ENCODE measurements at regions not wholly inside any gene's neighbourhood (a gene's known extent, or its start where the extent isn't known, plus 50 kb on each side); places are given as distances from the start of the nearest gene placed in this dataset.
"Not testable (repeated sequence)": the region's sequence is repeated elsewhere in the genome, so short reads cannot be mapped to it uniquely, and the experiment has no call there.

DNA sequence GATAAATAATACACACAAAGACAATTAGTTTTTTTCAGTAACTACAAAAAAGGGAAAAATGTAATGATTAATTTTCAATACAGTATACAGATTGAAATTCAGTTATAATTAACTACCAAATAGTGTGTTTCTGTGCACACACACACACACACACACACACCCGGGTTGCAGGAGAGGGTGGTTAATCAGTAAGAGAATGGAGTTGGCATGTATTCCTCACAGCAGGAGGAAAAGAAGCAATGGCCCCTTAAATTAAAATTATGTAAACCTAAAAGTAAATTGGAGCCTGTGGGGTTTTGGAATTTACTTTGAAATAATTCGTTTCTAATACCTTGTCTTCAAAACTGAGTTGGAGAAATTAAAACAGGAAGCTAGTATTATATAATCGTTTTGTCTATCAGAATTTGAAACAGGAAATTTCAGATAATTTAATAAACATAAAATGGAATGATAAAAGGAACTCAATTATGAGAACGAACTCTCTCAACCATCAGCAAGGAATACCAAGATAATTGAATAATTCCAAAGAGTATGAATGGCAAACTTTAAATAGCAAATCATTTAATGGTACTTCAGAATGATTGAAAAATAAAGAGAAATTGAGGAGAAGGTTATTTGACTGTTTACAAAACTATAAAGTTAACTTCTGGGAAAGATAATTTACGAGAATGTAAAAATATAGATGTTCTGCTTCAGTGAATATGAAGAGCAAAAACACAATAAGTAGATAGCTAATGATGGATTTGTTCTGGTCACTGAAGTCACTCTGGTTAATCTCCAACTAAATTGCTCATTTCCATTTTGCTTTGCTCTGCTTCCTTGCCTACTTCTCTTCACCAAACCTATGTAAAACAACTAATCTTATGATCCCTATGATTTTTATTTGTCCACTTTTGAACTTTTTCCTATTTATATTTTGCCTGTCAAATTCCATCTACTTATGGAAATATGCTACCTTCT, 547.9 kb upstream of the ZP4 start:
- TF ChIP-seq, protein P1, sequence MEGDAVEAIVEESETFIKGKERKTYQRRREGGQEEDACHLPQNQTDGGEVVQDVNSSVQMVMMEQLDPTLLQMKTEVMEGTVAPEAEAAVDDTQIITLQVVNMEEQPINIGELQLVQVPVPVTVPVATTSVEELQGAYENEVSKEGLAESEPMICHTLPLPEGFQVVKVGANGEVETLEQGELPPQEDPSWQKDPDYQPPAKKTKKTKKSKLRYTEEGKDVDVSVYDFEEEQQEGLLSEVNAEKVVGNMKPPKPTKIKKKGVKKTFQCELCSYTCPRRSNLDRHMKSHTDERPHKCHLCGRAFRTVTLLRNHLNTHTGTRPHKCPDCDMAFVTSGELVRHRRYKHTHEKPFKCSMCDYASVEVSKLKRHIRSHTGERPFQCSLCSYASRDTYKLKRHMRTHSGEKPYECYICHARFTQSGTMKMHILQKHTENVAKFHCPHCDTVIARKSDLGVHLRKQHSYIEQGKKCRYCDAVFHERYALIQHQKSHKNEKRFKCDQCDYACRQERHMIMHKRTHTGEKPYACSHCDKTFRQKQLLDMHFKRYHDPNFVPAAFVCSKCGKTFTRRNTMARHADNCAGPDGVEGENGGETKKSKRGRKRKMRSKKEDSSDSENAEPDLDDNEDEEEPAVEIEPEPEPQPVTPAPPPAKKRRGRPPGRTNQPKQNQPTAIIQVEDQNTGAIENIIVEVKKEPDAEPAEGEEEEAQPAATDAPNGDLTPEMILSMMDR (IDR thresholded peaks at IDR 0.05; ENCODE audit: low read depth, low read length, missing control alignments) = no peak
- no peak for DNase-seq (ENCODE audit: low read depth)
- in situ Hi-C loops (cut with HindIII; ENCODE audit: low sequenced_read_pairs) = no loop called here
- no peak overlapping the region for H3K4me3 ChIP-seq (ENCODE audit: low read depth, low read length)

DNA sequence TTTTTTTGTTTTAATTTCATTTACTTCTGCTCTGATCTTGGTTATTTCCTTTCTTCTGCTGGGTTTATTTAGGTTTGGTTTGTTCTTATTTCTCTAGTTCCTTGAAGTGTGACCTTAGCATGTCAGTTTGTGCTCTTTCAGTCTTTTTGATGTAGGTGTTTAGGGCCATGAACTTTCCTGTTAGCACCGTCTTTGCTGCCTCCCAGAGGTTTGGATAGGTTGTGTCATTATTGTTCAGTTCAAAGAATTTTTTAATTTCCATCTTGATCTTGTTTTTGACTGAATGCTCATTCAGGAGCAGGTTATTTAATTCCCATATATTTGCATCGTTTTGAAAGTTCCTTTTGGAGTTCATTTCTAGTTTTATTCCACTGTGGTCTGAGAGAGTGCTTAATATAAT, 539.0 kb upstream of the ZP4 start:
- TF ChIP-seq, protein P1 (IDR thresholded peaks at IDR 0.05; ENCODE audit: low read depth, low read length, missing control alignments) = peak; percentile 4
- in situ Hi-C loops (cut with HindIII; ENCODE audit: low sequenced_read_pairs); H3K4me3 ChIP-seq (ENCODE audit: low read depth, low read length); DNase-seq (ENCODE audit: low read depth): not testable (repeated sequence)

DNA sequence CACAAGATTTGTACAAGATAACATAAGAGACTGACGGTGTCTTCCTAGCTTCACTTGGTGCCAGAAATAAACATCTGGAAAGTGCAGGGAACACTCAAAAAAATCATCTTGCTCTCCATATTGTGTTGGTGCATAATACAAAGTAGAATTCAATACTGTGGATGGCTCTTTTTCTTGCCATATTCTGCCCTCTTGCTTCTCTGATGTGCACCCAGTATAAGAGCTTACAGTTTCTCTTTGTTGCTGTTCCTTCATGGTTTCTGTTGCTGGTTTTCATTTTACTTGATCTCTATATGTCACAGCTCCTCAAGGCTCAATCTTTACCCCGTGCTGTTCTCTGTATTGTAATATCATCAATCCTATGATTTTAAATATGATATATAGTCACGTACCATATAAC, 528.5 kb upstream of the ZP4 start:
- TF ChIP-seq, protein P1 (IDR thresholded peaks at IDR 0.05; ENCODE audit: low read depth, low read length, missing control alignments) = no peak
- in situ Hi-C loops (cut with HindIII; ENCODE audit: low sequenced_read_pairs) = no loop called here
- no peak overlapping the region for H3K4me3 ChIP-seq (ENCODE audit: low read depth, low read length)
- DNase-seq (ENCODE audit: low read depth) = no peak

DNA sequence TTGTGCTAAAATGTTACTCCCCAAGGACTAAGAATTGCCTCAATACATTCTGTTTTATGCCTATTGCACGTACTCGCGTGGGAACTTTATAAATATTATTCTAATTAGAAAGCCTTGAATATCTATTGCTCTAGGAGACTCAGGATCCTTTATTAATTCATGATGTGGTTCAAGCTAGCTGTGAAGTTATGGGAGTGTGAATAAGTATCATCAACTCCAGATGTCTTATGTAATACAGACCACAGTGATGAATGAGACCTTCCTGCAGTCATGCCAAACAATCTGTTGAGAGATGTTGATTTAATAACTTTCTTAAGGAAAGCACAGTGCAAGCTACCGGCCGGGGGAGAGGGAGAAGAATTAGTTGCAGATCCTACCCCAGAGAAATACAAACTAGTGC, 519.2 kb upstream of the ZP4 start:
- TF ChIP-seq, protein P1 (IDR thresholded peaks at IDR 0.05; ENCODE audit: low read depth, low read length, missing control alignments) = no peak
- in situ Hi-C loops (cut with HindIII; ENCODE audit: low sequenced_read_pairs) = no loop called here
- peak; percentile 94 for DNase-seq (ENCODE audit: low read depth)
- no peak overlapping the region for H3K4me3 ChIP-seq (ENCODE audit: low read depth, low read length)

DNA sequence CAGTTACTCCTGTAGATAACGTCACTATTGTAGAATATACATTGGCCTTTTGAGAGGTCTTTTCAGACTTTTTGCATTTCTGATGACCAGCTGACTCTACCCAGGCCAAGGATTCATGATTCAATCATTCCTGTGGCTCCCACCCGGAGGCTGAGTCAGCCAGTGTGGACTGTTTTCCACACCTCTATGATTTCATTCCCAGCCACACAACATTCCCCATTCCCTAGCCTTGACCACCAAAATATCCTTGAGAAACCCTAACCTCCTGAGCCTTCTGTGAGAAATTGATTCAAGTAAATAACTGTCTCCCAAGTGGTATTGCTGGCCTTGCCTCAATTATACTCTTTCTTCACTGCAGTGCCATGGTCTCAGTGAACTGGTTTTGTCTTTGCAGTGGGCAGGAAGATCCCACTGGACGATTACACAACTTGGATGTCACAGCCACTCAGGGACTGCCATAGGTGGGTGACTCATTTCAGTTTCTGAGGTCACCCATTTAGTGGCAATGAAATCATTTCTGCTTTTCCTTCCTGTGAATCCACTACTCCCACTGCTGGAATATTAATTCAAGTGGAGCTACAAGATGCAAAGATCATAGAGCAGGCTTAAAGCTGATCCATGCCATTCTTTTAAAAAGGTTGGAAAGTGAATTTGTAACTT, 518.6 kb upstream of the ZP4 start:
- DNase-seq (ENCODE audit: low read depth) = peak; percentile 99
- H3K4me3 ChIP-seq (ENCODE audit: low read depth, low read length) = no peak overlapping the region
- TF ChIP-seq, protein P1 (IDR thresholded peaks at IDR 0.05; ENCODE audit: low read depth, low read length, missing control alignments) = no peak
- in situ Hi-C loops (cut with HindIII; ENCODE audit: low sequenced_read_pairs) = no loop called here

DNA sequence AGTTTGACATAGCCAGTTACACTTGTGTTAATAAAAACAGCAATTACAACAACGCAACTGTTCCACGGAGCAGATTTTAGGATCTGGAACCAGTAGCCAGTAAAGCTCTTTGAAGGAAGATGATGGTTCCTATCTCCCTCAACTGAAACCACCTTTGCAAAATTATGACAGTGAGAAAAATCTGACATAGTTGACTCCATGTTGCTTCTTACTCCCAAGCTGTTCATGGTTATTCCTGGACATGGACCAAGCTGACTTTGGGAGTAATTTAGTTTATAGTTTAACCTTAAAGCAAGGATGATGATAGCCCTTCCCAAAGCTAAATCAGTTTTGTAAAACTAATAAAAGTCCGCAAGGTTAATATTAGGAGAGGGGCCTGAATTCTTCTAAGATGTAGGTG, 518.0 kb upstream of the ZP4 start:
- in situ Hi-C loops (cut with HindIII; ENCODE audit: low sequenced_read_pairs) = no loop called here
- TF ChIP-seq, protein P1 (IDR thresholded peaks at IDR 0.05; ENCODE audit: low read depth, low read length, missing control alignments) = no peak
- H3K4me3 ChIP-seq (ENCODE audit: low read depth, low read length) = no peak overlapping the region
- no peak for DNase-seq (ENCODE audit: low read depth)
